IMR-90 (cell line): ENCODE measurements at regions not wholly inside any gene's neighbourhood (a gene's known extent, or its start where the extent isn't known, plus 50 kb on each side); places are given as distances from the start of the nearest gene placed in this dataset.

Experiments
- ATAC-seq: fragments of 200-7000 bp; cut with Tn5 transposase; 2 replicates; pipeline ENCODE4 v1.9.1; 2020; ENCODE audit warnings: low read depth, mild to moderate bottlenecking, moderate library complexity
- BruUV-seq: library from RNA; stranded (reverse); fragments of 400-500 nt; replicated peaks from 2 replicates; lab custom pipeline; 2021; lab: Mats Ljungman, UMichigan
- CTCF ChIA-PET: fragments of 300-600 bp; formaldehyde crosslinking; extraction: SDS; loops from one replicate; lab custom pipeline; 2021; ENCODE audit warnings: antibody characterized with exemption; lab: Yijun Ruan, JAX
- POLR2A ChIA-PET: fragments of 300-600 bp; sonication (Branson Sonifier 250); formaldehyde crosslinking; loops from one replicate; lab custom pipeline; 2022; ENCODE audit warnings: antibody characterized with exemption; ENCODE audit not compliant: unreplicated experiment; lab: Charles Lee
- DNase-seq: peaks from one replicate; pipeline ENCODE4 v3.0.0; 2013
- H2AFZ ChIP-seq: replicated peaks from 2 replicates; pipeline ENCODE3; 2013; ENCODE audit warnings: low read length, mild to moderate bottlenecking; ENCODE audit not compliant: poor library complexity
- H2AK5ac ChIP-seq: 2 replicates; pipeline ENCODE4 v1.6.1; 2013; ENCODE audit warnings: low read depth, low read length, inconsistent platforms
- H2AK9ac ChIP-seq: replicated peaks from 2 replicates; pipeline ENCODE3; 2013; ENCODE audit warnings: mild to moderate bottlenecking, low read depth, low read length, moderate library complexity; ENCODE audit not compliant: poor library complexity
- H2BK120ac ChIP-seq: 2 replicates; pipeline ENCODE4 v1.6.1; 2013; ENCODE audit warnings: low read depth, low read length, inconsistent platforms
- H2BK15ac ChIP-seq: 3 replicates; pipeline ENCODE4 v1.6.1; 2013; ENCODE audit warnings: low read depth, low read length, inconsistent platforms
- H2BK20ac ChIP-seq: 2 replicates; pipeline ENCODE4 v1.6.1; 2013; ENCODE audit warnings: low read depth, mild to moderate bottlenecking, inconsistent platforms, low read length, moderate library complexity
- H2BK5ac ChIP-seq: 2 replicates; pipeline ENCODE4 v1.6.1; 2013; ENCODE audit warnings: mild to moderate bottlenecking, low read depth, low read length, inconsistent platforms; ENCODE audit not compliant: poor library complexity, severe bottlenecking
- H3K14ac ChIP-seq: replicated peaks from 2 replicates; pipeline ENCODE4 v1.6.1; 2013; ENCODE audit warnings: low read depth, low read length, inconsistent platforms
- H3K18ac ChIP-seq: 2 replicates; pipeline ENCODE4 v1.6.1; 2013; ENCODE audit warnings: low read depth, low read length, control low read depth
- H3K23ac ChIP-seq: 2 replicates; pipeline ENCODE4 v1.6.1; 2013; ENCODE audit warnings: low read depth, low read length, inconsistent platforms
- H3K27ac ChIP-seq: 2 replicates; pipeline ENCODE4 v1.5.1; 2013; ENCODE audit warnings: mild to moderate bottlenecking, control low read depth, low read length; ENCODE audit not compliant: insufficient read depth
- H3K27me3 ChIP-seq: 2 replicates; pipeline ENCODE4 v1.6.1; 2013; ENCODE audit warnings: low read length; ENCODE audit not compliant: control insufficient read depth, insufficient read depth
- H3K36me3 ChIP-seq: 2 replicates; pipeline ENCODE4 v1.6.1; 2013; ENCODE audit warnings: low read length, mixed read lengths; ENCODE audit not compliant: control insufficient read depth, insufficient read depth
- H3K4ac ChIP-seq: 2 replicates; pipeline ENCODE4 v1.6.1; 2013; ENCODE audit warnings: low read depth, low read length, inconsistent platforms
- H3K4me1 ChIP-seq: 2 replicates; pipeline ENCODE4 v1.6.1; 2013; ENCODE audit warnings: low read length, mixed read lengths; ENCODE audit not compliant: control insufficient read depth, insufficient read depth
- H3K4me2 ChIP-seq: 2 replicates; pipeline ENCODE4 v1.6.1; 2013; ENCODE audit warnings: low read depth, mild to moderate bottlenecking, control low read depth, low read length, moderate library complexity
- H3K4me3 ChIP-seq: 2 replicates; pipeline ENCODE4 v1.5.1; 2013; ENCODE audit warnings: low read depth, mild to moderate bottlenecking, control low read depth, low read length, moderate library complexity; ENCODE audit not compliant: insufficient read depth
- H3K56ac ChIP-seq: 2 replicates; pipeline ENCODE4 v1.6.1; 2013; ENCODE audit warnings: low read length, inconsistent platforms; ENCODE audit not compliant: insufficient read depth; ENCODE audit errors: extremely low read depth
- H3K79me1 ChIP-seq, 2 experiments: 2 replicates each; pipeline ENCODE4 v1.6.1; 2013; ENCODE audit warnings: low read length in 2 of 2, inconsistent platforms in 1 of 2, low read depth in 1 of 2
- H3K9ac ChIP-seq: 2 replicates; pipeline ENCODE4 v1.6.1; 2013; ENCODE audit warnings: low read depth, low read length, control low read depth
- H3K9me1 ChIP-seq: 2 replicates; pipeline ENCODE4 v1.6.1; 2013; ENCODE audit warnings: low read length, inconsistent platforms; ENCODE audit not compliant: insufficient read depth
- H3K9me3 ChIP-seq: 2 replicates; pipeline ENCODE4 v1.6.1; 2013; ENCODE audit warnings: low read length; ENCODE audit not compliant: control insufficient read depth, insufficient read depth
- H4K20me1 ChIP-seq: 2 replicates; pipeline ENCODE4 v1.6.1; 2013; ENCODE audit warnings: low read length, inconsistent platforms; ENCODE audit not compliant: insufficient read depth
- H4K5ac ChIP-seq: 2 replicates; pipeline ENCODE4 v1.6.1; 2013; ENCODE audit warnings: mild to moderate bottlenecking, low read depth, low read length, control low read depth
- H4K8ac ChIP-seq, 2 experiments: 2 replicates each; pipeline ENCODE4 v1.6.1; 2013; ENCODE audit warnings: low read depth in 2 of 2, low read length in 2 of 2, control low read depth in 1 of 2, inconsistent platforms in 1 of 2
- H4K91ac ChIP-seq: 2 replicates; pipeline ENCODE4 v1.6.1; 2013; ENCODE audit warnings: low read depth, low read length, inconsistent platforms; ENCODE audit not compliant: insufficient read depth
- BHLHE40 ChIP-seq: fragments of 150-350 bp; IDR thresholded peaks from 2 replicates; pipeline ENCODE4 v1.6.1; 2016; ENCODE audit warnings: mild to moderate bottlenecking, low read depth, low read length
- CEBPB ChIP-seq: IDR thresholded peaks from 2 replicates; pipeline ENCODE4 v1.6.1; 2012; ENCODE audit warnings: low read depth, low read length, improper control_type of control experiment
- CHD1 ChIP-seq: IDR thresholded peaks from 2 replicates; pipeline ENCODE4 v1.6.1; 2012; ENCODE audit warnings: low read depth, low read length, improper control_type of control experiment
- FOS ChIP-seq: fragments of 150-350 bp; IDR thresholded peaks from 2 replicates; pipeline ENCODE4 v1.6.1; 2016; ENCODE audit warnings: low read depth, low read length
- MAZ ChIP-seq: IDR thresholded peaks from 2 replicates; pipeline ENCODE4 v1.6.1; 2012; ENCODE audit warnings: low read depth, mild to moderate bottlenecking, low read length, improper control_type of control experiment, moderate library complexity, borderline replicate concordance
- MXI1 ChIP-seq: IDR thresholded peaks from 2 replicates; pipeline ENCODE4 v1.6.1; 2012; ENCODE audit warnings: low read depth, mild to moderate bottlenecking, low read length, moderate library complexity, borderline replicate concordance
- NFE2L2 ChIP-seq: fragments of 150-350 bp; IDR thresholded peaks from 2 replicates; pipeline ENCODE4 v1.6.1; 2016; ENCODE audit warnings: low read depth, mild to moderate bottlenecking, low read length
- POLR2A ChIP-seq: IDR thresholded peaks from 2 replicates; pipeline ENCODE4 v1.6.1; 2012; ENCODE audit warnings: mild to moderate bottlenecking, low read depth, low read length
- RAD21 ChIP-seq: IDR thresholded peaks from 2 replicates; pipeline ENCODE4 v1.6.1; 2012; ENCODE audit warnings: low read length, improper control_type of control experiment
- RCOR1 ChIP-seq: IDR thresholded peaks from 2 replicates; pipeline ENCODE4 v1.6.1; 2012; ENCODE audit warnings: mild to moderate bottlenecking, low read length, improper control_type of control experiment; ENCODE audit not compliant: insufficient replicate concordance
- RFX5 ChIP-seq: IDR thresholded peaks from 2 replicates; pipeline ENCODE4 v1.8.0; 2012; ENCODE audit warnings: low read depth, mild to moderate bottlenecking, low read length, moderate library complexity
- SMC3 ChIP-seq: fragments of 150-350 bp; IDR thresholded peaks from 2 replicates; pipeline ENCODE4 v1.6.1; 2016; ENCODE audit warnings: low read depth, mild to moderate bottlenecking, antibody characterized with exemption, low read length, moderate library complexity
- WGBS, 2 experiments: methylation state at CpG; one replicate each; pipeline versions ENCODE4 v1.1.5 to v1.1.7; 2013; ENCODE audit warnings: missing lambda C conversion rate in 2 of 2; ENCODE audit not compliant: insufficient read length in 1 of 2; ENCODE audit errors: extremely low coverage in 2 of 2; 5-methylcytosine and 5-hydroxymethylcytosine counted together
- dilution Hi-C: fragments of 300-500 bp; cut with HindIII; formaldehyde crosslinking; loops from one replicate; pipeline ENCODE4 v1.14.3; 2018; ENCODE audit warnings: low sequenced_read_pairs; ENCODE audit not compliant: unreplicated experiment
- in situ Hi-C: fragments of 300-500 bp; cut with MboI; formaldehyde crosslinking; loops from 3 replicates; pipeline ENCODE4 v1.14.3; 2019; ENCODE audit warnings: low sequenced_read_pairs, inconsistent platforms, mixed read lengths
- intact Hi-C: fragments of 100-400 bp; cut with micrococcal nuclease; formaldehyde crosslinking; loops from 2 replicates; pipeline ENCODE4 v1.10.0; 2022
- TF ChIP-seq, protein P1 (sequence below): conservative IDR thresholded peaks from 2 replicates; pipeline ENCODE4 v1.5.1; 2012; ENCODE audit warnings: mild to moderate bottlenecking, low read depth, low read length, improper control_type of control experiment
- TF ChIP-seq, protein P2 (sequence below): fragments of 150-350 bp; IDR thresholded peaks from 2 replicates; pipeline ENCODE4 v1.6.1; 2016; ENCODE audit warnings: low read depth, mild to moderate bottlenecking, low read length, moderate library complexity, borderline replicate concordance

DNA sequence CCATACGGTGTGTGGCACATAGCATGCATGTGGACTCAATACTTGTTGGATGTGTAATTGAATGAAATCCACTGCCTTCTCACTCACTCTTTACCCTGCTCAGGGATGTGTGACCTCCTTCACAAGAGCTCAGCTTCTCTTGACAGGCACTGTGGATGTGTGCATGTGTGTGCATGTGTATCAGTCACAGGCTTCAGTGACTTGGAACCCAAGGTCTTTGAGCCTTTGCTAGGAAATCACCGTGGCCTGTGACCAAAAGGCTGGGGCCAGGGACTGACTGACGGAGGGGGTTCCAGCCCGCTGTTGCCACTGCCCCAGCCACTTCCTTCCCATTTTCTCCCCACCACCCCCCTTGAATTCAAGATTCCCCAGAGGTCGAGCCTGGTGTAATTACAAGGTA is 144.4 kb upstream of the POU3F1 start:
- Histone ChIP-seq H3K23ac (no peak overlapping the region), H2AK5ac (no peak overlapping the region), H4K20me1 (no peaks in the 10 kb centered on the region), H2BK120ac (no peak overlapping the region), H4K8ac (no peak overlapping the region), H3K27me3 (peaks cover 2% of the 10 kb centered on the region), H3K4ac (no peak overlapping the region), H2AFZ (no peak overlapping the region), H3K4me2 (no peak overlapping the region), H3K4me1 (no peaks in the 10 kb centered on the region), H3K36me3 (no peaks in the 10 kb centered on the region), H3K14ac (no peak overlapping the region), H3K9me3 (no peaks in the 10 kb centered on the region), H3K56ac (no peak overlapping the region), H2BK5ac (no peak overlapping the region), H3K9ac (no peak overlapping the region), H4K91ac (no peak overlapping the region), H4K5ac (no peak overlapping the region), H3K79me1 (no peaks in the 10 kb centered on the region), H2AK9ac (no peak overlapping the region), H2BK20ac (no peak overlapping the region), H3K9me1 (no peaks in the 10 kb centered on the region), H2BK15ac (no peak overlapping the region), H3K4me3 (no peak overlapping the region), H3K27ac (no peak overlapping the region), H3K18ac (no peak overlapping the region)
- no CpG with 5 or more reads among the region's 5 CpGs for WGBS, 2 experiments
- dilution Hi-C loops (no loop called here), in situ Hi-C loops (no loop called here), intact Hi-C loops (no loop called here)
- ATAC-seq, result no peak
- DNase-seq, result no peak
- no TSS peak for BruUV-seq
- no peak for TF ChIP-seq MAZ
- TF ChIP-seq SMC3, result no peak
- TF ChIP-seq RFX5, result no peak
- no peak for TF ChIP-seq RAD21
- TF ChIP-seq MXI1, result no peak
- TF ChIP-seq FOS, result no peak
- TF ChIP-seq RCOR1, result no peak
- TF ChIP-seq, protein P1, sequence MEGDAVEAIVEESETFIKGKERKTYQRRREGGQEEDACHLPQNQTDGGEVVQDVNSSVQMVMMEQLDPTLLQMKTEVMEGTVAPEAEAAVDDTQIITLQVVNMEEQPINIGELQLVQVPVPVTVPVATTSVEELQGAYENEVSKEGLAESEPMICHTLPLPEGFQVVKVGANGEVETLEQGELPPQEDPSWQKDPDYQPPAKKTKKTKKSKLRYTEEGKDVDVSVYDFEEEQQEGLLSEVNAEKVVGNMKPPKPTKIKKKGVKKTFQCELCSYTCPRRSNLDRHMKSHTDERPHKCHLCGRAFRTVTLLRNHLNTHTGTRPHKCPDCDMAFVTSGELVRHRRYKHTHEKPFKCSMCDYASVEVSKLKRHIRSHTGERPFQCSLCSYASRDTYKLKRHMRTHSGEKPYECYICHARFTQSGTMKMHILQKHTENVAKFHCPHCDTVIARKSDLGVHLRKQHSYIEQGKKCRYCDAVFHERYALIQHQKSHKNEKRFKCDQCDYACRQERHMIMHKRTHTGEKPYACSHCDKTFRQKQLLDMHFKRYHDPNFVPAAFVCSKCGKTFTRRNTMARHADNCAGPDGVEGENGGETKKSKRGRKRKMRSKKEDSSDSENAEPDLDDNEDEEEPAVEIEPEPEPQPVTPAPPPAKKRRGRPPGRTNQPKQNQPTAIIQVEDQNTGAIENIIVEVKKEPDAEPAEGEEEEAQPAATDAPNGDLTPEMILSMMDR, result no peak
- TF ChIP-seq, protein P2, sequence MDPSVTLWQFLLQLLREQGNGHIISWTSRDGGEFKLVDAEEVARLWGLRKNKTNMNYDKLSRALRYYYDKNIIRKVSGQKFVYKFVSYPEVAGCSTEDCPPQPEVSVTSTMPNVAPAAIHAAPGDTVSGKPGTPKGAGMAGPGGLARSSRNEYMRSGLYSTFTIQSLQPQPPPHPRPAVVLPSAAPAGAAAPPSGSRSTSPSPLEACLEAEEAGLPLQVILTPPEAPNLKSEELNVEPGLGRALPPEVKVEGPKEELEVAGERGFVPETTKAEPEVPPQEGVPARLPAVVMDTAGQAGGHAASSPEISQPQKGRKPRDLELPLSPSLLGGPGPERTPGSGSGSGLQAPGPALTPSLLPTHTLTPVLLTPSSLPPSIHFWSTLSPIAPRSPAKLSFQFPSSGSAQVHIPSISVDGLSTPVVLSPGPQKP, result no peak
- TF ChIP-seq CHD1, result no peak
- no peak for TF ChIP-seq NFE2L2
- no peak for TF ChIP-seq BHLHE40
- no peak for TF ChIP-seq POLR2A
- TF ChIP-seq CEBPB, result no peak
- ChIA-PET POLR2A (no interaction called here), CTCF (no interaction called here)
